ENCODE measurements at regions not wholly inside any gene's neighbourhood (a gene's known extent, or its start where the extent isn't known, plus 50 kb on each side); places are given as distances from the start of the nearest gene placed in this dataset.

DNA sequence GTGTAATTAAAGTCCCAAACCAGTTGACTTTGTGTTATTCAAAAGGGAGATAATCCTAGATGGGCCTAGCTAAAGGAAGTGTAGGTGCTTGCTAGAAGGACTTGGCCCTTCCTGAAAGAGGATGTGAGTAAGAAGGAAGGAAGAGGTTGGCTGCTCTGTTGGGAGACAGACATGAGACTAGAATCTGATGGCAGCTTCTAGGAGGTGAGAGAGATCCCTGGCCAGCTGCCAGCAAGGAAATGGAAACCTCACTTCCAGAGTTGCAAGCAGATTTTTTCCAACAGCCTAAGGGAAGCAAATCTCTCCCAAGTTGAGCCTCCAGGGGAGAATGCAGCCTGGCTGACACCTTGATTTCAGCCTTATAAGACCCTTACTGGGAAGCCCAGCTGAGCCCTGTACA, 368.4 kb upstream of the ZMIZ1 start:
- peak; percentile 43 for DNase-seq (ENCODE audit: extremely low read depth, low read depth)
- no peak overlapping the region for H3K4me3 ChIP-seq (replicated peaks; ENCODE audit: low read depth, low read length)
- TF ChIP-seq, protein P1, sequence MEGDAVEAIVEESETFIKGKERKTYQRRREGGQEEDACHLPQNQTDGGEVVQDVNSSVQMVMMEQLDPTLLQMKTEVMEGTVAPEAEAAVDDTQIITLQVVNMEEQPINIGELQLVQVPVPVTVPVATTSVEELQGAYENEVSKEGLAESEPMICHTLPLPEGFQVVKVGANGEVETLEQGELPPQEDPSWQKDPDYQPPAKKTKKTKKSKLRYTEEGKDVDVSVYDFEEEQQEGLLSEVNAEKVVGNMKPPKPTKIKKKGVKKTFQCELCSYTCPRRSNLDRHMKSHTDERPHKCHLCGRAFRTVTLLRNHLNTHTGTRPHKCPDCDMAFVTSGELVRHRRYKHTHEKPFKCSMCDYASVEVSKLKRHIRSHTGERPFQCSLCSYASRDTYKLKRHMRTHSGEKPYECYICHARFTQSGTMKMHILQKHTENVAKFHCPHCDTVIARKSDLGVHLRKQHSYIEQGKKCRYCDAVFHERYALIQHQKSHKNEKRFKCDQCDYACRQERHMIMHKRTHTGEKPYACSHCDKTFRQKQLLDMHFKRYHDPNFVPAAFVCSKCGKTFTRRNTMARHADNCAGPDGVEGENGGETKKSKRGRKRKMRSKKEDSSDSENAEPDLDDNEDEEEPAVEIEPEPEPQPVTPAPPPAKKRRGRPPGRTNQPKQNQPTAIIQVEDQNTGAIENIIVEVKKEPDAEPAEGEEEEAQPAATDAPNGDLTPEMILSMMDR (IDR thresholded peaks at IDR 0.05; ENCODE audit: low read depth, low read length, missing control alignments) = no peak

DNA sequence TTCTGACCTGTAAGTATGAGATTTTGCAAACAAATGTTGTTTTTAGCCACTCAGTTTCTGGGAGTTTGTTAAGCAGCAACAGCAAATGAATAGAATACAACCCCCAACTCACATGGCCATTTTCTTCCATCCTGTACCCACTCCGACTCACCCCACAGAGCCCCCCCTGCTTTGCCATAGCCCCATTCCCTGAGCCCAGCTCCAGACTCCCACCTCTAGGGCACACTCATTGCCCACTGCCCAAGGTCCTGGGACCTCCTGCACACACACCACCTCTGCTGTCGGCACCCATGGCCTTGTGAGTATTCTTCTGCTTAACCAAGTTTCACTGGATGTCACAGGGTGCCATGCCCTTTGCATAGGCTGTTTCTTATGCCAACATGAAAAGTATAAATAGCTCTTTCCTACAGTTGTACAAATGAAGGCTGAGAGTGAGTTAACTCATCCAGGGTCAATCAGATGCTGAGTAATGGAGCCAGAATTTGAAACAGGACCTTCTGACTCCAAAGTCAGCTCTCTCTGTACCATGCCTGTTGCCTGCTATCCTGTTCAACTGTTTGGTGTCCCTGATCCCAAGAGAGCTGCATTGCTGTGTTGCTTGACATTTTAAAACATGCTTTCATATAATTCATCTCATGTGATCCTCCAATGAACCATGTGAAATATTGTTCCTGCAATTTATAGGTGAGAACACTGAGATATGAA, 367.8 kb upstream of the ZMIZ1 start:
- DNase-seq (ENCODE audit: extremely low read depth, low read depth) = no peak
- no peak overlapping the region for H3K4me3 ChIP-seq (replicated peaks; ENCODE audit: low read depth, low read length)
- TF ChIP-seq, protein P1 (IDR thresholded peaks at IDR 0.05; ENCODE audit: low read depth, low read length, missing control alignments) = no peak

DNA sequence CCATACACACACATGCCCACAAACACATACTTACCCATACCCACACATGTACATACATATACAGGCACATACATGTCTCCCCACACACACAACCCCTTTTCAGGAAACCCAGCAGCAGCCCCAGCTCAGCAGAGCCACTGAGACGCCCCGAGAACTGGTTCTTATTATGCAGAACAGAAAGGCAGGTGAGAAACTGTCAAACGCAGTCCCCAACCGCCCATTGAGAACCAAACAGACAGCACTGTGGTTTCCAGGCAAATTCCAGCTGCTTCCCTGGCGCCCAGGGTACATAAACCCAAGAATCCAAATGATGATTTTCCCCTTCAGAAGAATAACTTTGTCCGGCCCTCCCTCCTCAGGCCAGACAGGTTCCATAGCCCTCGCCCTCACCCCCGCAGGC, 366.6 kb upstream of the ZMIZ1 start:
- DNase-seq (ENCODE audit: extremely low read depth, low read depth) = no peak
- TF ChIP-seq, protein P1 (IDR thresholded peaks at IDR 0.05; ENCODE audit: low read depth, low read length, missing control alignments) = no peak
- no peak overlapping the region for H3K4me3 ChIP-seq (replicated peaks; ENCODE audit: low read depth, low read length)

DNA sequence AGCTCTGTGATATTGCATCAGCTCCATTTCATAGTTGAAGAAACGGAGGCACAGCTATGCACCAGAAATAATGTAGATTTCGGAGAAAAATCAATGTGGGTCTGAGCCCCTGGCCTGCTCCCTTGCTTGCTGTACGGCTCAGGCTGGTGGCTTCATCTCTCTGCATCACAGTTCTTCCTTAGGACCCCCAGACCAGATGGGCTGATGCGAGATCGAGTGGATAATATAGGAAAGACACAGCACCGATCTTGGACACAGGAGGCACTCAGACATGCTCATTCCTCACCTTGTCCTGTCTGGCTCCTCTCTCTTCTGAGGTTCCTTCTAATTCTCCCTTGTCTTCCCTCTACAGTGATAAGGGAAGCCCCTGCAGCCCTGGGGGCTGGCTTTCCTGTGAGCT, 365.9 kb upstream of the ZMIZ1 start:
- H3K4me3 ChIP-seq (replicated peaks; ENCODE audit: low read depth, low read length) = no peak overlapping the region
- TF ChIP-seq, protein P1 (IDR thresholded peaks at IDR 0.05; ENCODE audit: low read depth, low read length, missing control alignments) = no peak
- no peak for DNase-seq (ENCODE audit: extremely low read depth, low read depth)

DNA sequence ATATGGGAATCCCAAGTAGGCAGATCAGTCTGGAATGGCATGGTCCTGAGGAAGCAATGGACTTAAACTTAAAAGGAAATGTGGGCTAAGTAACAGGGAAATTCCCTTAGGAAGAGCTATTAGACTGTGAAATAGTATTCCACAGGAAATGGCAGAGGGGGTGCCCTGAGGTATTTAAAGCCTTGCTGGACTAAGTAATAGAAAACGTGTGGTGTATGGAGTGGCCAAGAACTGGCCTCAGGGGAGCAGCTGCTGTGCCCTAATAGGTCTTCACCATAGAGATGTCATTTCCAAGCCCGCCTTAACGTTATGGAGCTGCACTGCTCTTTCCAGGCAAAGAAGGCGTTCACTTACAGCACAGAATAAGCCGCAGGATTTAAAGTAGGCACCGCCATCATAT, 365.2 kb upstream of the ZMIZ1 start:
- DNase-seq (ENCODE audit: extremely low read depth, low read depth) = peak; percentile 37
- TF ChIP-seq, protein P1 (IDR thresholded peaks at IDR 0.05; ENCODE audit: low read depth, low read length, missing control alignments) = no peak
- no peak overlapping the region for H3K4me3 ChIP-seq (replicated peaks; ENCODE audit: low read depth, low read length)

DNA sequence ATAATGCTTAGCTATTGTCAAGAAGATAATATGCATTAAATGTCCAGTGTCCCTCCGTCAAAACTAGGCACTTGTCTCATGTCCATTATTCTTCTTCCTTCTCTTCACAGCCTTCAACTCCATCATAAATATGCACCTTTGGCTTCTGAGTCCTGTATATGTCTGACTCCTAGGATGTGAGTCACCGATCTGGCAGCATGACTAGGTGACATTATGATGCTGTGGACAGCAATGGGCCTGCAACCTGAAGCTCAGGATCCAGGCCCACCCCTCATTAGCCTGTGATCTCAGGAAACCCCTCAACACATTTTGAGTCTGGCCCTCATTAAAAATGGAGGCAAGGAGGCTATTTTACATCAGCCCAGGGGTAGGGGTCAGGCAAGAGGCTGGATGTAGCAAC, 362.5 kb upstream of the ZMIZ1 start:
- no peak for DNase-seq (ENCODE audit: extremely low read depth, low read depth)
- TF ChIP-seq, protein P1 (IDR thresholded peaks at IDR 0.05; ENCODE audit: low read depth, low read length, missing control alignments) = no peak
- no peak overlapping the region for H3K4me3 ChIP-seq (replicated peaks; ENCODE audit: low read depth, low read length)
